HG02610 (cell line): ENCODE measurements at regions not wholly inside any gene's neighbourhood (a gene's known extent, or its start where the extent isn't known, plus 50 kb on each side); places are given as distances from the start of the nearest gene placed in this dataset.

Source experiments
- ATAC-seq: cut with Tn5 transposase; IDR thresholded peaks from one replicate; pipeline ENCODE4 v1.9.1; 2021; ENCODE audit warnings: mild to moderate bottlenecking, moderate library complexity; ENCODE audit not compliant: unreplicated experiment

DNA sequence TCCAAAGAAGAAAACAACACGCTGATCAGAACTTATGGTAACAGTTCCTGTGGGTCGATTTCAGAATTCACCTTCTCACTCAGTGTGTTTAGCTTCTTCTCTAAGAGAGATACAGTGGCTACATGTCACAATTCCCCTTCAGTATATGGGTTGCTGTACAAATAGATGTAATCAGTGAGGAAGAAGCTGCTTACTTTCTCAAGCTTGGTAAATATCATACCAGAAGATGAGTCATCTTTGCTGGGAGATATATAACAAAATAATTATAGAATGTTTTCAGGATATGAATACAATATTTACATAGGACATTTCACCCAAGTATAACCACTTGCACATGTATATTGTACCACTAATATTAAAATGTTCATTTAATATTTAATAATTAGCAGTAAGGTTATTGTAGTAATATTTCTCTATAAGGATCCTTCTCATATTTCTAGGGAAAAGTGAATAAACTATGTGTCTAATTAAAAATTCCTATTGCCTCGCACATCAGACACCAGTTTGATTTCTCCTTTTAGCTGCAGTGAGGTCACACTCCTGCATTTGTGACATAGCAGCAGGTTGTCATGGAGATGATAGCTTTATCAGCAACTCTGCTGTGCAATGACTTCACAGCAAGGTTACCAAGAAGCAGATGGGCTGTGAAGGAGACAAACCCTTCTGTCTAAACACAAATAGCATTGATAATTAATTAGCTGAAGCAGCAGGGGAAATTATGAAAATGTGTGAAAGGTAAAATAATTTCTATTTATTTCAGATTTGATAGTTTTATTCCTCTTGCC lies 211.4 kb downstream of the TUSC7 start:
- ATAC-seq, result no peak

DNA sequence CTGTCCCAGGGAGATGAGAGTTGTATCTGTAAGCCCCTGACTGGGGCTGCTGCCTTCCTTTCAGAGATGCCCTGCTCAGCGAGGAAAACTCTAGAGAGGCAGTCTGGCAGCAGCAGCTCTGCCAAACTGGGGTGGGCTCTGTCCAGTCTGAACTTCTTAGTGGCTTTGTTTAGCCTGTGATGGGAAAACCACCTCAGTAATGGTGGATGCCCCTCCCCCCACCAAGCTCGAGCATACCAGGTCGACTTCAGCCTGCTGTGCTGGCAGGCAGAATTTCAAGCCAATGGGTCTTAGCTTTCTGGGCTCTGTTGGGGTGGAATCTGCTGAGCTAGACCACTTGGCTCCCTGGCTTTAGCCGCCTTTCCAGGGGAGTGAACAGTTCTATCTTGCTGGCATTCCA lies 218.3 kb downstream of the TUSC7 start:
- no peak for ATAC-seq

DNA sequence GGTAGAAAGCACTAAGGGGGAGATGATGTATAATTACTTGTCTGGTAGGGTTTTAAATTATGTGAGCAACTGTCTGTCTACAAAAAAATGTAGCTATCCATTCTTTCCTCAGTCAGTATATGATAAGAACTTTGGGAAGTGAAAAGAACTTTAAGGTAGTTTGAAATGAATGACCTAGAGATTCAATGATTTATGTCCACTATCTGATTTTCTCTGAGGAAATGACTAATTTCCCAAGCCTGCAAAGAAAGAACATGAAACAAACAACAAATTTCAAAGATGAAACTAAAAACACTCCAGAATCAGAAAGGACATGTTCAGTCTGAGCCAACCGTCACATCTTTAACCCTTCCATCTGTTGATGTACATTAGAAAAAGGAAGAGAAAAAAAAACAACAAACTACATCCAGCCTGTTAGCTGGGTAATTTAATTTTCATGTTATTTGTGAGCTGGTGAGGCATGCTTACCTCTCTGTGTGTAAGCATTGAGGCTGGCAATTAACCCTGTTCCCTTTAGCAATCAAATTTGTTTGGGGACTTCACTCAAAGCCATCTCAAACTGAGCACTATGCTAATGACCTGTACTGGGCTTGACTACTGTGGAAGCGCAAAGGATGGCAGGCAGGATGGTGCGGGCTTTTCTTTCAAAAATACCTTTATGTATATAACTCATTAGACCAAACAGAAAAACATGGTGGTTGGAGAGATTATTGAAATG lies 220.1 kb downstream of the TUSC7 start:
- no peak for ATAC-seq

DNA sequence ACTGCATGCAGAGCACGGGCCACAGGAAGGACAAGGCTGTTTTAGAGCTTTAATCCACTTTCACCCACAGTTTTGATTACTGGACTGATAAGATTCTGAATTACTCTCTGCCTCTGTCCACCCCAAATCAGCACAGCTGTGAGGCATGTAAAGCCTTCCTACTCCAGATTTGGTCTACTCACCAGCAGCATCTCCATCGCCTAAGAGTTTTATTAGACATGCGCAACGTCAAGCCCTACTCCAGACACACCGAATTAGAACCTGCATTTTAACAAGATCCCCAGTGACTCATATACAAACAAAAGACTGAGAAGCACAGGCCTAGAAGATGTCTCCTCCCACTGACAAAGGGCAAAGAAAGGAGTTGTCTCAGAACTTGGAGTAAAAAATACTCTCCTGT lies 221.2 kb downstream of the TUSC7 start:
- no peak for ATAC-seq

DNA sequence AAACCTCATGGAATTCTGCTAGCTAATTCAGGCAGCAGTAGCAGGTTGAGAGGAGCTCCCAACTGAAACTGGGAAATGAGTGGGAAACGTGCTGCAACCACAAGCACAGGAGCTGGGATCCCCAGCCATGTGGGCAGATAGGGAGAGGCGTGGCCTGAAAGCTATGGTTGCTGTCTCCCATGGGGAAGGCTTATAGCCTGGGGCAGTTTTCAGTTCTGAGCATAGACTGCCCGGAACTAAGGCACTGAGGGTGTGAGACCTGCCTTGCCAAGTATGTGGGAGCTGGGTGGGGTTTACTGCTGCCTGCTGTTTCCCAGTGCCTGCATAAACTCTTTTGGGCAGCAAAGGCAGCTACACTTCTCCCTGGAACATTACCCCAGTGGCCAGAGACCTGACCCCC lies 229.5 kb downstream of the TUSC7 start:
- ATAC-seq, result no peak

DNA sequence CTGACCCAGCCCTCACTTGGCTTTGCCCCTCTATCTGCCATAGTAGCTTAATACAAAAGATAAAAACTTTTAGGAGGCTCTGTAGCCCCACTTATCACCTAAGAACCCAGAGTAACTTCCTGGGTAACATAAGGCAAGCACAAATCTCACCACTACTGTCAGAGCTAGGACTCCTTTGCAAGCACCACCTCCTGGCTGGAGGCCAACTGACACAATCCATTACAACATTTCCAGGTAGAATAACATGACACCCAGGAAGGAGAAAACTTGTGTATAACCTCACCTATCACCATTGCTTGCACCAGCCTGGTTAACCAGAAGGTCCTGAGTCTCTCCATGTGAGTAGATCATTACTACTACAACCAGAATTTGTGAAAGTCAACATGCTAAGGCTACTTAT lies 230.0 kb downstream of the TUSC7 start:
- no peak for ATAC-seq

DNA sequence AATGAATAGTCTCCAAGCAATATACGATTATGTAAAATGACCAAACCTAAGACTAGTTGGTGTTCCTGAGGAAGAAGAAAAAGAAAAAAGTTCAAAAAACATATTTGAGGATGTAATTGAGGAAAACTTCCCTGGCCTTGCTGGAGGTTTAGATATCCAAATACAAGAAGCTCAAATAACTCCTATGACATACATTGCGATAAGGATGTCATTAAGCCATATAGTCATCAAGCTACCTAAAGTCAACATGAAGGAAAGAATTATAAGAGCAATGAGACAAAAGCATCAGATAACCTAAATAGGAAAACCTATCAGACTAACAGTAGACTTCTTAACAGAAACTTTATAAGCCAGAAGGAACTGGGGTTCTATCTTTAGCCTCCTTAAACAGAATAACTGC lies 231.1 kb downstream of the TUSC7 start:
- no peak for ATAC-seq

DNA sequence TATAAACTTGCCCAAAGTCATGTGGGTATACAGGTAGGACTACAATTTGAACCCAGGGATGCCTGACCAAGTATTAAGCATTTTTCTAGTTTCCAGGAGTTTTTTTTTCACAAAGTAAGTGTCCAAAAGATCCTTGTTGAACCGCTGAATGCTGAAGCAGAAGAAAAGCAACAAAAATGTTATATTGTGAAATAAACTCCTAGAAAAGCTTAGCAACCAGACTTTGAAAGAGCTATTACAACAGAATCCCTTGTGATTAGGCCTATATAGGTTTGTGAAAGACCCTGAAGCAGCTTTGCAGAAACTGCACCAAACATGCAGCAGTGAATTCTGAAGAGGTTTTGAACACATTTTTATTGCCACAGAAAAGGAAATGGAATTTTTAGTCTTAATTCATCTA lies 236.8 kb downstream of the TUSC7 start:
- no peak for ATAC-seq

DNA sequence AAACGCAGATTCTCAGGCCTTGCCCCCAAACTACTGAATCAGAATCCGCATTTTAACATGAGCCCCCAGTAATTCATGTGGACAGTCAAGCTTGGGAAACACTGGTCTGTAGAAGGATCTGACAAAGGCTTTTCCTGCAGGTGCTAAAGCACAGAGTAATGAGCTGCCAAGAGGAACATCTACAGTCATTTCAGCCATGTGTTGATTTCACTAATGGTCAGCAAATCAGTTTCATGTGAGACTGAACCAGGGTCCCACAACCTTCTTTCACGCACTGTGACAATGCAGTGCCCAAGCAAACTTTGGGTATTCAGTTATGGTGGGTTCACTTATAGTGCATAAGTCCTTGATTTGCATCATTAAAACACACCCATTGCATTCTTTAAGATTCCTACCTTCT lies 237.6 kb downstream of the TUSC7 start:
- ATAC-seq, result no peak

DNA sequence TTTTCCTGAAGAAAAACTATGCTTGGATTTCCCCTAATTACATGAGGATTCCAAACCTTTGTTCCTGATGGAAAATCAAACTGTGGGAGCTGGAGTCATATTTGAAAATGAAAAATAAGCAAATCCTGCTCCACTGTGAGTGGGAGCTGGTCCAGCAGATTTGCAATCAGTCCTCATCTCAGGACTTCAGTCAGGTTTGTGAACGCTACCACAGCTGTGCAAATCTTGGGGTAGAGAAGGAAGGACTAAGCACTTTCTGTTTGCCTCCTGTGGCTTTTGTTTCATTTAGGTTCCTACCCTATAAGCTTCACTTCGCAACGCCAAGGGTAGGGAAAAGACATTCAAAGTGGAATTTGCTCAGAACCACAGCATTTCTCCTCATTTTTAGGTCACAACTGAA lies 238.2 kb downstream of the TUSC7 start:
- ATAC-seq, result no peak

DNA sequence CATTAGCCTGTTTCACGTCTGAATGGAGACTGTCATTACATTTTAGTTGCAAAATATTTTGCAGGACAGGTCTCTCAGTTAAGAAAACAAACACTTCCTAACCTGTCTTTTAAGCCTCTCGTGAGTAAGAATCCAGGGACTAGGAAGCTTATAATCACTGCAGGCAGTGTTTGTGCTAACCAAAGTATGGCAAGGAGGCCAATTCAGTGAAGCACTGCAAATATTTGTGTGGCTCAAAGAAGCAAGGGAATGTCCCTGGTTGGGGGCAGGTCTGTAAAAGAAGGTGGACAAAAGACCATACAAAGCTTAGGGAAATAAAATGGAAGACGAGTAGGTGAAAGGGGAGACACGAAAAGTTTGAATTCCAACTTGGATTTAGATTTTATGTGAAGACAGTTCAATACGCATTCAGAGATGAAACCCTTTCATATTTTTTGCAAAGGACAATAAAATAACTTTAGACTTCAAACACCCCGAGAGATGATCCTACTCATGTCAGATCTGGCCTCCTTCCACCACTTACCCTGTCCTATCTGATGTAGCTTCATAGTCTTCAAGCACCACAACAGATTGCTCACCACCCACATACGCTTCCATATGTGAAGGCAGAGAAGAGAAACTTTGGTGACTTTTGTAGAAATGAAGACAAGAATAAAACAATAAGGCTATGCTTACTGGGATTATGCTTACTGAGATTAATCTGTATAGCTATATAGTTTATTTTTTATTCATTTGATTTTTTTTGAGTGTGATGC lies 240.9 kb downstream of the TUSC7 start:
- ATAC-seq, result no peak

DNA sequence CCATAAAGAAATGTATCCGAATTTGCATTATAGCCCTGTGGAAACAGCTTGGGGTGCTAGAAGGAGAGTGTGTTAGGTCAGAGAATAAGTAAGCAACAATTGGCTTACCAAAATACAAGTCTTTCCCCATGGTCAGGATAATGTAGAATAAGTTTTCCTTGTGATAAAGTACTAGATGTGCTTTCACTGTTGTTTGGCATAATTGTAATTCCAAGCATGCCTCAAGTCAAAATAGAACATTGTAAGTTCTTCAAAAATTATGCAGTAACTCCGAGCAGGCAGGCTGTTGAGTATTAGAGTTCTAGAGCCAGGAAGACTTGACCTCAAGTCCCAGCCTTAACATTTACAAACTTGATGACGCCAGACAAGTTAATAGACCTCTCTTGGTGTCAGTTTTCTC lies 242.0 kb downstream of the TUSC7 start:
- ATAC-seq, result no peak

DNA sequence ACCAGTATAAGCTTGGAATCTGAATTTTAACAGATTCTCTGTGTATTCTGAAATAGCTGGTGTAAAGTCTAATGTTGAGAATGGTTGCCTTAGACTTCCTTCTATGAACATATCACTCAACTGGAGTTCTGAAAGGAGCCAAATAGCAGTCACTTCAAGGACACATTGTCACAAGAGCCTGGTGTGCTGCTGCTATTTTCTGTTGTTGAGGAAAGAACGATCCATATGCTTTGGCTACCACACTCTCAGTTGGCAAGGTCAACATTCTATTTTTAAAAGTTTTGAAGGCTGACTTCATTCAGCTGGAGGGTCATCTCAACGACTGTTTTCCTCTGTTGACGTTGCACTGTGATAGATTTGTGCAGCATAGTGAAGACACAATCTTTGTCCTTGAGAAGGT lies 248.7 kb downstream of the TUSC7 start:
- no peak for ATAC-seq

DNA sequence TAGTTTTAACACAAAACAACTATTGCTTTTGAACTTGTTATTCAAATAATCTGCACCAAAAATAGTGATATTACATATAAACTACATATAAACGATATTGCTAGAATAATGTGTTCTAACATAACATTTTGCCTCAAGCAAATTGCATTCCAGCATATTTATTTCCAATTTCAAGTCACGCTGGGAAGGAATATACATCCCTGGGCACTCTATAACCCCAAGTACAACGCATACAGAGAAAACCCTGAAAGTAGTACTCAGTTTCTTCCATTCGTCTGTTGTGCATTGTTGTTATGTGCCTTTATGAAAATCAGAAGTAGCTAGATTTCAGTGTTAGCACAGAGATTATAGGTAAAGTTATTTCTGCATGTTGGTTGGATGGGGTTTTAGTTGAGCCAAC lies 251.5 kb downstream of the TUSC7 start:
- ATAC-seq, result no peak

DNA sequence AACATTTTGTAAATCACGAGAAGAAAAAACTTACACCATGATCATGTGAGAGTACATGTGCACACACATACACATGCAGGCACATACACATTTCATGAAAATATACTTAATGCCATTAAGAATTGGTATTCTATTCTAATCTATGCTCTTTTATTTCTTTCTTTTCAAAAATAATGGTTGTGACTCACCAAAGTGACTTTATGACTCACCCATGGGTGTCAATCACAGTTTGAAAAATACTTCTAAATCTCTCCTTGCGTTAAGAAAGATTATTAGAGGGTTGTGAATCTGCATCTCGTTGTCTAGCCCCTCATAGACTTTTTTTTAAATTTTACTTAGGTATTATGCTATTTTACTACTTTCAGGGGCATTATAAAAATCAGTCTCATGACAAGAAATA lies 254.2 kb downstream of the TUSC7 start:
- no peak for ATAC-seq

DNA sequence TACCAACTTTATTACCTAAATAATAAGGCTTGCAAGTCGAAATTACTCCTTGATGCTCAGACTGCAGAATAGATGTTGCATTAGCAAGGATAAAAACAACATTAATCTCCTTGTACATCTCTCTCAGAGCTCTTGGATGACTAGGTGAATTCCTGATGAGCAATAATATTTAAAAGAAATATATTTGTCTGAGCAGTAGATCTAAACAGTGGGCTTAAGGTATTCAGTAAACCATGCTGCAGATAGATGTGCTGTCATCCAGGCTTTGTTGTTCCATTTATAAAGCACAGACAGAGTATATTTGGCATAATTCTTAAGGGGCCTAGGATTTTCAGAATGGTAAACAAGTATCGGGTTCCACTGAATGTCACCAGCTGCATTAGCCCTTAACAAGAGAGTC lies 257.1 kb downstream of the TUSC7 start:
- ATAC-seq, result no peak

DNA sequence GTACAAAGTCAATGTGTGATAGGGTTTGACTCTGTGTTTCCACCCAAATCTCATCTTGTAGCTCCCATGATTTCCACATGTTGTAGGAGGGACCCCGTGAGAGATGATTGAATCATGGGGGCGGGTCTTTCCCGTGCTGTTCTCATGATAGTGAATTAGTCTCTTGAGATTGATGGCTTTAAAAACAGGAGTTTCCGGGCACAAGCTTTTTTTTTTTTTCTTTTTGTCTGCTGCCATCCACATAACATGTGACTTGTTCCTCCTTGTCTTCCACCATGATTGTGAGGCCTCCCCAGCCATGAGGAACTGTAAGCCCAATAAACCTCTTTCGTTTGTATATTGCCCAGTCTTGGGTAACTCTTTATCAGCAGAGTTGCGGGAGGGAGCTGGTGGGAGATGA lies 259.6 kb downstream of the TUSC7 start:
- ATAC-seq, result no peak

DNA sequence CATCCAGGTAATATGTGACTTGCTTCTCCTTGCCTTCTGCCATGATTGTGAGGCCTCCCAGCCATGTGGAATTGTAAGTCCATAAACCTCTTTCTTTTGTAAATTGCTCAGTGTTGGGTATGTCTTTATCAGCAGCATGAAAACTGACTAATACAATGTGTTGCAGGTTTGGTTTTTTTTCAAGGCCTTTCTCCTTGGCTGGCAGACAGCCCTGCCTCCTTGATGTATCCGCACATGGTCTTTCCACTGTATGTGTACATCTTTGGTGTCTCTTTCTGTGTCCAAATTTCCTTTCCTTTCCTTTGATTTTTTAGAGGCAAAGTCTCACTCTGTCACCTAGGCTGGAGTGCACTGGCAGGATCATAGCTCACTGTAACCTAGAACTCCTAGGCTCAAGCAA lies 260.1 kb downstream of the TUSC7 start:
- ATAC-seq, result no peak

DNA sequence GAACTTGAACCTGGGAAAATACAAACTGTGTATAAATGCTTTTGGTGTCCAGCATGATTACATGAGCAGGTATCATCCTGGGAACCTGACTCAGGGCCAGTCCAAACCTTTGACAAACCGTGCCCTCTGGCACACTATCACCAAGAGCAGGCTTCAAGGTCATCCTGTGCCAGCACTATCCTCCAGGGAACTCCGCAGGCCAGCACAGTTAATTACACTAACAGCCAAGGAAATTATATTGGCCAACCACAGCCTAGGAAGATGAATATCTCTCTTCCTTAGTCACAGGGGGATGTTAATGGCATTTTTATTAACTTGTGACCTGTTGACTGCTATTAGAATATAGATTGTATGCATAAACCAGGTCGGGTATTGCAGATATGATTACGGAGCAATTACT lies 262.0 kb downstream of the TUSC7 start:
- no peak for ATAC-seq

DNA sequence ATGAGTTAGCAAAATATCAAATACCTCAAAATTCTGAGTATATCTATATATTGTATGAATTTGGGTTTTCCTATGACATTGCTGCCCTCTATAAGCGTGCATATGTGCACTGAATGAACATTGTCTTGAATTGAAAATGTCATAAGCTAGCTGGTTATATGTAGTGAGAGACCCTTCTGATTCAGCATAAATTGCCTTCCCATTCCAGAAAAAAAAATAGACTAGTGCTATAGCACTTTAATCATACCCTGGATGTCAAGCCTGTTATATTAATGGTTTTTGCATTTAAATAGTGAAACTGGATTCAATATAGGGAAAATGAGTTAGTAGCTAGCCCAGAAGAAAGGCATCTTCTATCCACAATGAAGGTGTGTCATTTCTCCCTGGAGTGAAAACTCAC lies 265.1 kb downstream of the TUSC7 start:
- no peak for ATAC-seq

DNA sequence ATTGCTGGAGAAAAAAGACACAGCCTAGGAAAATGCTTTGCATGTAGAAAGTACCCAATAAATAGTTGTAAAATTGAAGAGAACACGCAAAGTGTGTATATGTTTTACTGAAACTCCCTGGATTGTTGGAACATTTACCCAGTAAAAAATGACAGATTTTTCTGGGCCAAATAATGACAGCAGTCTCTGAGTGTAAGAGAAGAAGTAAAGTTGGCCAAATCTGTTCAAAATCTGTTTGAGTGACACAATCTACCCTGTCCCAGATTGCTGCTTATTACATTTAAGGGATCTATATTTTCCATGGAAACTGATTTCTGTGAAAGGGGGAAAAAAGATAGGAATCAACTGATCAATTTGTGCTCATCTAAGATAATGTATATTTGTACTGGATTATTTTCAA lies 267.9 kb downstream of the TUSC7 start:
- no peak for ATAC-seq

DNA sequence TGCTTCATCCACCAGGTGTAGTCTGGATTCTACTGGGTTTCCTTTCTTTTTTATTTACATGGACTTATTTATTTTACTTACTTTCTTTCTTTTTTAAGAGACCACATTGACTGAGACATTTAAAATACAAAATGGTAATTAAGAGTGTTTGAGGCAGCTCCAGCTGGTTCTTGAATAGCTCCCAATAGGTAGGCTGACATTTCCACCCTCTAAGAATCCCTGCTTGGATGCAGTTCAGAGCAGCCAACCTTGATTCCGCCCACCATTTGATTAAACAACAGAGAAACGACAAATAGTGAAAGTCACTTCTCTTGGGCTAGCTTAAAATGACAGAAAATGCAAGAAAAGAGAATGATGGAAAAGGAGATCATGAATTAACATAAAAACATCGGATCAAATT lies 270.5 kb downstream of the TUSC7 start:
- ATAC-seq, result no peak
